HG03045 (cell line): ENCODE measurements at regions not wholly inside any gene's neighbourhood (a gene's known extent, or its start where the extent isn't known, plus 50 kb on each side); places are given as distances from the start of the nearest gene placed in this dataset.
A peak's percentile ranks its signal among the peaks of the same experiment; 100 is the strongest.
"Not testable (repeated sequence)": the region's sequence is repeated elsewhere in the genome, so short reads cannot be mapped to it uniquely, and the experiment has no call there.

Source experiments
- ATAC-seq: cut with Tn5 transposase; IDR thresholded peaks from one replicate; pipeline ENCODE4 v1.9.1; 2021; ENCODE audit warnings: mild to moderate bottlenecking, moderate library complexity; ENCODE audit not compliant: unreplicated experiment

DNA sequence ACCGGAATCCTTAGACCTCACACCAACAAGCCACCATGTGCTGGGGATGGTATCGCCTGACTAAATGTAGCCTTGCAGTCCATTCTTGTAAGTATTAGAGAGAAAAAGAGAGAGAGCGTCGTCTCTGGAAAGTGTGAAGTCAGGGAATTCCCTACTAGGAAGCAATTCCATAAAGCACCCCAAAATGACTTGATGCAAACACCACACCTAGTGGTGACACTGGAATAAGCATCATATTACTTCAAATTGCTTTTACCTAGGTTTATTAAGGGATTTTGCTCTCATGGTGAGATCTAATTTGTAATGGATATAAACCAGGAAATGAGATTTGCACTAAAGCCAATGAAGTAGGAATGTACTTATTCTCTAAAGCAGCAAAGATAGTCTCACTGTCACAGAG lies 111.4 kb upstream of the METTL9 start:
- not testable (repeated sequence) for ATAC-seq

DNA sequence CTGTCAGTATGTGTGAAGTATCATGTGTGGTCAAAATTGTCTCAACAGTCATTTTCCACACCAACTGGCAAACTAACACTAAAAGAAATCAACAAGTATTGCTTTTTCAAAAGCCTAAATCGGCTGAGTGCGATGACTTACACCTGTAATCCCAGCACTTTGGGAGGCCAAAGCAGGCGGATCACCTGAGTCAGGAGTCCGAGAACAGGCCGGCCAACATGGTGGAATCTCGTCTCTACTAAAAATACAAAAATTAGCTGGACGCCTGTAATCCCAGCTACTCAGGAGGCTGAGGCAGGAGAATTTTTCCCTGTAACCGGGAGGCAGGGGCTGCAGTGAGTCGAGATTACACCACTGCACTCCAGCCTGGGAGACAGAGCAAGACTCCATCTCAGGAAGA lies 100.3 kb upstream of the METTL9 start:
- not testable (repeated sequence) for ATAC-seq

DNA sequence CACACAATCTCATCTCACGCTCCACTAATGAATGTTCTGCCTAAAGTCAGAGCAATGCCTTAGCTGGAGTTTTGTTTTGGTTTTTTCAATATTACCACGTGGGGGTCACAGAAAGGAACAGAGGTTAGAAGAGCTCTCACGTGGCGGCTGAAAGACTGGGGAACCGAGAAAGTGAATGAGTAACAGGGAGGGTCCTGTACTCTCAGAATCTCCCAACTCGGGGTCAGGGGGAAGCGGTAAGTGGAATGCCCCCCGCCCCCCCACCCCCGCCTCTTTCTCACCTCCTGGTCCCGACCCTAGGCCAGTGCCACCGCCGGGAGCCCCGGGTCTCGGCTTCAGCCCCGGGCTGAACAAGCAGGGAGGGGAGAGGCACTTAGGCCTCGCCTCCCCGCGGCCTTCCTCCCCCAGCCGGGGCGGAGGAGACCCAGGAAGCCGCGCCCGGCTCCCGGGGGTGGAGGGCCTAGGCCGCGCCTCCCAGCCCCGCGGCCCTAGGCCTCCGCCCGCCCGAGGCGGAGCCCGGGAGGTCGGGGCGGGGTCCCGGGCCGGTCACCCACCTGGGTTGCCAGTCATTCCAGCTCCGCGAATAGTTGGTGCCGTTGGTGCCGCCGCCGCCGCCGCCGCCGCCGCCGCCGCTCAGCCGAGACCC lies 98.0 kb upstream of the METTL9 start:
- ATAC-seq = peak; percentile 55

DNA sequence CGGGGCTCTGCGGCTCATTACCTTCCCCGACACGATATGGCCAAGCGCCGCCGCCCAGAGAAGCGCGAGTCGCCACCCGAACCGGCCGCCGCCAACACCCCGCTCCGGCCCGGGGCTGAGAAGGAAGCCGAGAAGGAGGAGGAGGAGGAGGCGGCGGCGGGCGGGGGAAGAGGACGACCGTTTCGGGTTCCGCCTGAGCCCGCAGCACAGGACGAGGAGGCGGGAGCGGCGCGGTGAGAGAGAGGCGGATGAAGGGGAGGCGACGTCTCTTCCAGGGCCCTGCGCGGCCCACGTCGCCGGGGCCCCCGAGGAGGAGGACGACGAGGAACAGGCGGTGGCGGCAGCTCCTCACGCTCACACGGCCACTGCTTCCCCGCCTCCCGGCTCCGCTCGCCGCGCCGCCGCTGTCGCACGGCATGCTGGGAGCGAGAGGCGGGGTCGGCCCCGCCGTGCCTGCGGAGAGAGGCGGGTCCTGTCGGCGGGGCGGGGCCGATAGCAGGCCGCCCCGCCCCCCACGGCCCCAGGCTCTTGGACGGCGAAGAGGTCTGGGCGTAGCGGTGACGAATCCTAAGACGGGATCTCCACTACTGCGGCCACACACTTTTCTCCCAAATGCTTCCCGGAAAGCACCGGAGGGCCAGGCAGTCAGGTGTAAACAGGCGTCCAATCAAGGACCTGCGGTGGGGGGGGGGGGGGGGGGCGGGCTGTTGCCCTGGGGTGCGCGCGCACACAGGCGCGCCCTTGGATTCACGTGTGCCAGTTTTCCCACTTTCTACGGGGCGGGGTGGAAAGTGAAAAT lies 97.3 kb upstream of the METTL9 start:
- peak; percentile 74 for ATAC-seq

DNA sequence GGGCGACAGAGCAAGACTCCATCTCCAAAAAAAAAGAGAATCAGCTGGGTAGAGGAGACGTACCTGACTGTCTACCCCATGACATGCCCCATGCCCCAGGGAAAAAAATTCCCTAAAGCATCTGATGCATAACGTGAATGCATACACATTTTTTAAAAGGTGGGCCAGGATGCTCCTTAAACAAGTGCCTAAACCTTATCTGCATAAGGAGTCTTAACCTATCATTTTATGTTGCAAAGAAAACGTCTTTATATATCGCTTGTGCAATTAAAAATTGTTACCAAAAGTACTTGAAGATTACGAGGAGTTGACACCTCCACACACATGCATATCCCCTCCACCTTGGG lies 95.8 kb upstream of the METTL9 start:
- not testable (repeated sequence) for ATAC-seq

GRCh38 chr16:21503941-21504832 lies 95.2 kb upstream of the METTL9 start:
- not testable (repeated sequence) for ATAC-seq

GRCh38 chr16:21505751-21506520 lies 93.4 kb upstream of the METTL9 start:
- ATAC-seq = not testable (repeated sequence)

DNA sequence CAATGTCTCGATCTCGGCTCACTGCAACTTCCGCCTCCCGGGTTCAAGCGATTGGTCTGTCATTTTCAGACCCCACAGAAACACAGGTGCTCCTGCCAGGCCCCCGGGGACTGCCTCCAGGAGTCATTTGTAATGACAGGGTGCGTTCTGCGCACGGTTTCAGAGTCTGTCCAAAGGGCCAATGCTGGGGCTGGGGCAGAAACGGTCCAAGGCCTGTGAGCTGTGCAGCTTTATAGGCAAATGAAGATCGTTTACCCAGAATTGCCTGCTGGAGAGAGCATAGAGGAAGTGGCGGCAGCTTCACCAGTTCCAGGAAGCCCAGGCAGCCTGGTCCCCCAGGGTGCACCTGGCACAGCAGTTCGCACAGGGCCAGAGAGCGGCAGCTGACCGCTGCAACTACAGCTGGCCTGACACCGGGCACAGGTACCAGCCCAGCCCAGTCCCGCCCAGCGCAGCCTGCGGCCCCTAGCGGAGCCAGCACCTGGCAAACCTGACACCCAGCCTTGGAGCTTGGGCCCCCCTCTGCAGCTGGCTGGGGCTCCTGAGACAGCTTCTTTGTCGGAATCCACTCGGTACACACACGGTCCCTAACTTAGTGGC lies 92.4 kb upstream of the METTL9 start:
- ATAC-seq = peak; percentile 46

- ATAC-seq = not testable (repeated sequence)
Measured at GRCh38 chr16:21507631-21508305, 91.6 kb upstream of the METTL9 start.

DNA sequence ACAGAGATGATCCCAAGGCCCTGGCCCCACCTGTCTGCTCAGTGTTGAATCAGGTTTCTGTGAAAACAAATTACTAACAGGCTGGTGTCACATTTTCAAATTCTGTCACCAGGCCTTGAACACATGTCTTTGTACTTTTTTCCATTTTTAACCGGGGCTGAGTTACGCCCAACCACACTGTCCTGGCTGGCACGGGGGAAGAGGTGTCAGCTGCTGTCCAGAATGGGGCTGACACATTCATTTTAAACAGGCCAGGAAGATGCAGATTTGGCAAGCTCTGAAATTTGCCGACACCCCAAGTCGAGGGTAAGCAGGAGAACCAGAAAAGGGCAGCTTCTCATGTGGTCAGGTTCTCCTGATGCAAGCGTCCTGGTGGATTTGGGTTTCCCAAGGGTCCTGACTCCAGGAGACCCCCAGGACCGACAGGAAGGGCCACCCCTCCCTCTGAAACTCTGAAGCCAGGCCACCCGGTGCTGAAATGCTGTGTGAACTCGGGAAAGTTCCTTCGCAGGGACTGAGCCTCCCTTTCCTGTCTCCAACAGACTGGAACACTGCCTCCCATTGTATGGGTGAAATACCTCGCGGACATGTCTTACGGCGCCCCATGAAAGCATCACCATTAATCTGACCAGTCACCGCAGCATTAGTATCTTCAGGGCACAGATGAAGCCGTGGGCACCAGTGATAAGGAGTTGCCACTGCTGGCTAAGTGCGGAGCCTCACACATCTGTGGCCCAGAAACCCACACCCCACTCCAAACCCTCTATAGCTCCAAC lies 90.5 kb upstream of the METTL9 start:
- ATAC-seq = not testable (repeated sequence)

DNA sequence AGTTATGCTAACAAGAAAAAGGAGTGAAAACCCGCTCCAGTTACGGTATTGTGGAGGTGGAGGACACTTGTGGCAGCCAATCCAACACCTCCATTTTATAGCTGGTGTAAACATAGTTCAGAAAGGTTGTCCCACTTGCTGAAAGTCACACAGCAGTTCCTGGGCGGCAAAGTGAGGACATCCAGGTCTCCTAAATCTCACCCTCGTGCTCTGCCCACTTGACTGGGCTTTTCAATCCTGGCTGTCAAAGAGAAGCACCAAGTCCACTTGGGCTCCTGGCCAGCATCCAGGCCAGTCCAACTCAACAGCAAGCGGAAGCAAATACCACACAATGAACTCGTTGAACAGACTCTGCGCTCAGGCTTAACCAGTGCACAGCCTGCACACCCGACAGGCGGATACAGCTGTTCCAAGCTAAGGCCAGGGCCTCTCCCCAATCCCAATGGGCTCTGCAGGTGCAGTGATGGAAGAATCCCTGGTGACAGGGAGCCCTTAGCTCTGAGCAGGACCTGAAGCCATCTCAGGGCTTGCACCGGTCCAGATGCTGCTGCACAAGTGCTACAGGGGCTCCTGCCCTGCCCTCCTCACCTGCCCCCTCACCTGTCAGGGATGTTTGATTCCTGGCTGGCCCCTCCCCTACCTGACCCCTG lies 89.8 kb upstream of the METTL9 start:
- not testable (repeated sequence) for ATAC-seq

DNA sequence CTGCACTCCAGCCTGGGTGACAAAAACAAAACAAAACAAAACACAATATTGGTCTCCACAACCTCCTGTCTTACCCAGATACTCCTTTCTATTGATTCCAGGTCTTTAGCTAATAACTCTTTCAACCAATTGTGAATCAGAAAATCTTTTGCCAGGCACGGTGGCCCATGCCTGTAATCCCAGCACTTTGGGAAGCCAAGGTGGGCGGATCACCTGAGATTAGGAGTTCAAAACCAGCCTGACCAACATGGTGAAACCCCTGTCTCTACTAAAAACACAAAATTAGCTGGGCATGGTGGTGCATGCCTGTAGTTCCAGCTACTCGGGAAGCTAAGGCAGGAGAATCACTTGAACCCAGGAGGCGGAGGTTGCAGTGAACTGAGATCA lies 88.5 kb upstream of the METTL9 start:
- ATAC-seq = not testable (repeated sequence)

- not testable (repeated sequence) for ATAC-seq
Measured at GRCh38 chr16:21511315-21512210, 87.8 kb upstream of the METTL9 start.

GRCh38 chr16:21512280-21513192 lies 86.8 kb upstream of the METTL9 start:
- ATAC-seq = not testable (repeated sequence)

GRCh38 chr16:21513337-21513741 lies 86.0 kb upstream of the METTL9 start:
- not testable (repeated sequence) for ATAC-seq

DNA sequence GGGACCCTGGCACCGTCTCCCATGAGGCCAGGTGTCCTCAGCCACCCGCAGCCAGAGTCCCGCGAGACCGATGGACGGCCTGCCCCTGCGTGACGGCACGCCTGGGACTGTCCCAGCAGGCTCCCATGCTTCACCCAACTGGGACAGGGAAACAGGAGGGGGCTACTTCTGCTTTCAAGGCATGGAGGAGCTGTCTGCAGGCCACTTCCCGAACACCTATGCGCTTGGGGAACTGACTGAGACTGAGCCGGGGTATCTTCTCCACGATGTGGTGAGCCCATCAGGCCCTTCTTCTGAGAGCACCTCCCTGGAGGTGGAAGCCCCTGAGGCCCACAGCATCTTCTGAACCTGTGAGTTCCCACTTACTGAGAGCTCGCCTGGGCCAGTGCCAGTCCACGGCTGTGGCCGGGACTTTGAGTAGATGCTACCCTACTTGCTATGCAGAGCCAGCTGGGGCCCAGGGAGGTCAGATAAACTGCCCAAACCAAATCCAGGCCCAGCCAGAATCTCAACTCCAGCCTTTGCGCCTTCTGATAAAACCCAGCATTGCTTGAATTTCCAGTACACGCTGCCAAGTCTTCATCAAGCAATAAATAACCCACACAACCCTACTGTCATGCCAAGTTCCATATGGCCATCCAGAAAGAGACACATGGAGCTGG lies 85.4 kb upstream of the METTL9 start:
- not testable (repeated sequence) for ATAC-seq
